ENCODE measurements at regions not wholly inside any gene's neighbourhood (a gene's known extent, or its start where the extent isn't known, plus 50 kb on each side); places are given as distances from the start of the nearest gene placed in this dataset.
"Not testable (repeated sequence)": the region's sequence is repeated elsewhere in the genome, so short reads cannot be mapped to it uniquely, and the experiment has no call there.

DNA sequence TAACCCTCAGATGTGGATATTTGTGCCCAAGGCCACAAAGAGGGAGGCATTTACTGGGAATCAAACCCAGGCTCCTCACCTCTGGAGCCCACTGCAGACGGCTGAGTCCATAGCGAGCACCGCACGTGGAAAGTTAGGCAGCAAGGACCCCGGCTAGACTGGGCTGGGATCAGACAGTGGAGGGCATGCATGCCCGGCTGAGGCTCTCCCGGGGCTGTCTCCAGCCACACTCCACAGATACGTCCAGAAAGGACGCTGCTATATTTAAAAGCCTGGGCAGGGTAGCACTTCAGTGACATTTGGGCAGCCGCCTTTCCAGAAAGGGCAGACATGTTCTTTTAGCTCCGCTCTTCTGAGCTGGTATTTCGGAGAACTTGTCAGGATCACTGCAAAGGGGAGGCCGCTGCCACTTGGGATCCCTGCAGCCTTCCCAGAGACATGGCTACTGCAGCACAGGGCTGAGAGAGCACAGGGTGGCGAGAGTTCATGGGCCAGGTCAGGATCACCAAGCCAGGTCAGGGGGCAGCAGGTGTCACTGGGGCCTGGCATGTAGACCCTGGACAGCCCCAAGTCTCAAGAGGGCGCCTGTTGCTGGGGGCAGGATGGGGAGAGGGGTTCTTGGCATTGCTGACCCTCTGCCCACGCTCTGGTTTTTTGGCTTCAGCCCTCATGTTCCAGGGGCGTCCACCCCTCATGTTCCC lies 121.7 kb downstream of the PHETA1 start:
- DNase-seq = no peak

DNA sequence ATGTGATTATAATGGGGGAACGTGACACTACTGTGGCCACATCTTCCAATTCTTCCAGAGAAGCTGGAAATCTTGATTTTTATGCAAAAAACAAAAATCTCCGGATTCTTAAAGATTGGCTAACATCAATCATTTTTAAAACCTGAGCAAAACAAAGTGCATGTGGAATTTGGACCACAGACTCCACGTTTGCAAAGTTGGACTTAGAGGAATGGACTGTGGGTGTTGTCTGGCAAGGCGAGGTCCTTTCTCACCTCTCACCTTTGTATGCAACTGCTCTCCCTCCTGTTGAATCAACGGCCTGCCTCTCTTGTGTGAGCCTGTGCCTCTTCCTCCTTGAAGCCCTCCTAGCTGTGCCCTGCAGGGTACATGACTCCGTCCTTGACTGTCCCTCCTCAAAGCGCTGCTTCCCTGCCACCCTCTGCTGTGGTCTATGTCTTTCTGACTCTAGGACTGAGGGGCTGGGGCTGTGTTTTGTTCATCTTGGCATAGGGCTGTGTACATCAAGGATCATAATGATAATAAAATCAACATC lies 122.4 kb downstream of the PHETA1 start:
- no peak for DNase-seq

DNA sequence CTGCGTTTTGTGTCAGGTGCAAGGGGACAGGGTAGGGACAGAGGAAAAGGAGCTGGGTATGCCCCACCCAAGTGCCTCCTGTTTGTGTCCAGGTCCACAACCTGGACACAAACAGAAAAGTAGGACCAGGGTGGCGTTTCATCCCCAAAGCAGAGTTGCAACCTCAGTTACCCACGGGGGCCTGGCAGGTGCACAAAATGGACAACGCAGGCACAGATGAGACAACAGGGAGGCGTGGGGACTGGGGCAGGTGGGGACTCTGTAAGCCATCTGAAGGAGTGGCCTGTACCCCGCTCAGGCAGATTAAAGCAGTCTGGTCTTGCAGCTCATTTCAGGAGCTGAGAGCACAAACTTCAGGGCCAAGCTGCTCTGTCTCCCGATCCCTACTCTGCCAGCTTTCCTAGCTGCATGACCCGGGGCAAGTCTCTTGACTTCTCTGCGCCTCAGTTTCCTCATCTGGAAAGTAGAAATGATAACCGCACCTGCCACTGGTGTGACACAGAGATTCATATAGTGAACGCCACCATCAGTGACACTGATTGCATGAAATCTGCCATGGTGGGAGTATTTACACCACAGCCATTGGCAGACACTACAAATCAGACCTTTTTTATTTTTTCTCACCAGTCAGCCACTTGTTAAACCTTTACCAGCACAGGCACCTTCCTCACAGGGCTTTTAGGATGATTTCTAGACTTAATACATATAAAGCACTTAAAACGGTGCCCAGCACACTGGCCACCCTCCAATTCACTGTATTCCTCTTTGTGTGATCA lies 123.0 kb downstream of the PHETA1 start:
- DNase-seq = no peak

DNA sequence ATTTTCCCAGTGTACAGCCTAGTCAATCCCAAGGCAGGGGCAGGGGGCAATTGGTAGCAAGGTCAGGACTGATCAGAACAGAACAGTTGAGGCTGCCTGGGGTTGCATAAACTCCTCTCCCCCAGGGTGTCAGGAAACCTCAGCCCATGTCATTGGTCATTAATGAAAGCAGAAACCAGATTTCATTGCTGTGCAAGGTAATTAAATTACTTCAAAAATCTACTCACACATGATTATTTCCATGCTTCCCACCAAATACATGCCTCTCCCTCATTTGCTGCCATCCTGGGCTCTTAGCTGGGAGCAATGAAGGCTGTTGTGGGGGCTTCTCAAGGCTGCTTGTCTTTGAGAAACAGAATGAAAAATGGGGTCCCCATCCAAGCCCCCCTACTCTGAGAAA lies 124.2 kb downstream of the PHETA1 start:
- DNase-seq = no peak

DNA sequence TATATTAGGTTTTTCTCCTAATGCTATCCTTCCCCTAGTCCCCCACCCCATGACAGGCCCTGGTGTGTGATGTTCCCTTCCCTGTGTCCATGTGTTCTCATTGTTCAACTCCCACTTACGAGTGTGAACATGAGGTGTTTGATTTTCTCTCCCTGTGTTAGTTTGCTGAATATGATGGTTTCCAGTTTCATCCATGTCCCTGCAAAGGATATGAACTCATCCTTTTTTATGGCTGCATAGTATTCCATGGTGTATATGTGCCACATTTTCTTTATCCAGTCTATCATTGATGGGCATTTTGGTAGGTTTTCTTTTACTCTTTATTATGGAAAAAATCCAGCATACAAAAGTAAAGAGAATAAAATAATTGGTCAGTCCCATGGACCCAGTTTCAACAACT lies 126.1 kb downstream of the PHETA1 start:
- DNase-seq = not testable (repeated sequence)

DNA sequence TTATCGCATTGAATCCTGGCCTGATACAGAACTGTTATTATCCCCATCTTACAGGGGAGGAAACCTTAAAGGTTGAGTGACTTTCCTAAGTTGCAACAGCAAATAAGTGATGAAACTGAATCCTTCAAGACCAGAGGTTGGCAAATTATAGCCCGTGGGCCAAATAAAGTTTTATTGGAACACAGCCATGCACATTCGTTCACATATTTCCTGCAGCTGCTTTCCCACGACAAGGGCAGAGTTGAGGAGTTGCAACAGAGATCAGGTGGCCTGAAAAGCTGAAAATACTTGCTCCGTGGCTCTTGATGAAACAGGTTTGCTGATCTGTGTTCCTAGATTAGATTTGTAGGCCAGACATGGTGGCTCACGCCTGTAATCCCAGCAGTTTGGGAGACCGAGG lies 126.7 kb downstream of the PHETA1 start:
- DNase-seq = no peak

DNA sequence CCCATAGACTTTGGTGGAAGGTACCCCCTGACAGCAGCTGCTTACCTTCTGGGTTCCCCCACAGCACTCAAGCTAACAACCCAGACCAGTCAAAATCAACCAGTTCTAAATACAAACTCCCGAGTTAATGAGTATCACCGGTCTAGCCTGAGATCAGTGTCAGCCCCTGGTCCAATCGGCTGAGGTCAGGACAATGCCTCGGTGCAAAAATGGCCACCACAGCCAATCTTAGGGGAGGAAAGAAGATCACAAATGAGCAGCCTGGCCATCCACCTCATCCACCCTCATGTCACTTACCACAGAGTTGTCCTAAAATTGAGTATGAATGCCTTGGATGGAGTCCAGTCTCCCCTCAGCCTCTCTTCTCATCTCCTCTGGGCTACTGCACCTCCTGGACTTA lies 128.5 kb downstream of the PHETA1 start:
- no peak for DNase-seq

DNA sequence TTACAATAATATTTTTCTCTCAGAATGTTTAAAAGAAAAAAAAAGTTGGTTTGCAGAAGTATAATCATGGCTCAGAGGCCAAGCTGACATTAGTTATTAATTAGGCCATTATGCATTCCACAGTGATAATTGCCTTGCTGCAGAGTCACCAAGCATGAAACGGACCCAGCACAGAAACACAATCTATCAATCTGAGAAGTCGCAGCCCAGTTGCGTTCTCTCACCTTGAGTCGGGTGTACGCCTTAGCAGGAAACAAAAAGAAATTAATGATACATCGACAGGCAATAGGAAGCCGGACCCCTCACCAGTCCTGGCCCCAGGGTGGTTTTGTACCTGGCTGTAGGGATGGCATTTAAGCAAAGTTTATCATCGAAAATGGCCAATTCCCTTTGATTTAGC lies 129.7 kb downstream of the PHETA1 start:
- DNase-seq = no peak

DNA sequence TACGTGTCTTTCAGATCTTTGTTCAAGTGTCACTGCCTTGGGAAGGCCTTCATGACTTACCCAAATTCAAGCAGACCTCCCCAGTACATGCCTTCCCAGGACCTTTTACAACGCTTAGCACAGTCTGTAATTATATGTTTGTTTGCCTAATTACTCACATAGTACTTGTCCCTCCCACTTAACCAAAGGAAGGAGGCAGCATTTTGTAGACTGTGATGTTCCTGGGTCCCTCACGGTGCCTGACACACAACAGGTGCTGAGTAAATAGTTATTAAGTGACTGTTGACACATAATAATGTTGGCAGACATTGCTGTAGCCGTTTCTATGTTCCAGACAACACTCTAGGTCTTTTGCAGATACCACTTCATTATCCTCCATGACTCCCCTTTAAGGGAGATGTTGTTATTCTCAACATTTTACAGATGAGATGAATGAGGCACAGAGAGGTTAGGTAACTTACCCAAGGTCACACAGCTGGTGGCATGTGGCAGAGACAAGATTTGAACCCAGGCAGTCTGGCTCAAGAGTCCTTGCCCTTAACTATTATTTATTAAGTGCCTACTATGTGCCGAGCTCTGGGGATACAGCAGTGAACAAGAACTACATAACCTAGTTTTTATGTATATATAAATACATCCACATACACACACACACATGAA lies 130.7 kb downstream of the PHETA1 start:
- DNase-seq = no peak

DNA sequence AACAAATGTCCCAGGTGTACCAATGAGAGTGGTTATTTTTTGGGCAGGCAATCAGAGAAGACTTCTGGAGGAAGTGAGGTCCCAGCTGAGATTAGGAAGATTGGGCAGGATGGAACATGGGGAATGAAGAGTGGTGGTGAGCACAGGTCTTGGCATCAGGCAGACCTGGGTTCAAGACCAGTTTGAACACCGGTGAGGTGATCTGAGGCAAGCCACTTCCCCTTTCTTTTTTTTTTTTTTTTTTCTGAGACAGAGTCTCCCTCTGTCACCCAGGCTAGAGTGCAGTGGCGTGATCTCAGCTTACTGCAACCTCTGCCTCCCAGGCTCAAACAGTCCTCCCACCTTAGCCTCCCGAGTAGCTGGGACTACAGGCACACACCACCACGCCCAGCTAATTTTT lies 134.4 kb downstream of the PHETA1 start:
- not testable (repeated sequence) for DNase-seq

DNA sequence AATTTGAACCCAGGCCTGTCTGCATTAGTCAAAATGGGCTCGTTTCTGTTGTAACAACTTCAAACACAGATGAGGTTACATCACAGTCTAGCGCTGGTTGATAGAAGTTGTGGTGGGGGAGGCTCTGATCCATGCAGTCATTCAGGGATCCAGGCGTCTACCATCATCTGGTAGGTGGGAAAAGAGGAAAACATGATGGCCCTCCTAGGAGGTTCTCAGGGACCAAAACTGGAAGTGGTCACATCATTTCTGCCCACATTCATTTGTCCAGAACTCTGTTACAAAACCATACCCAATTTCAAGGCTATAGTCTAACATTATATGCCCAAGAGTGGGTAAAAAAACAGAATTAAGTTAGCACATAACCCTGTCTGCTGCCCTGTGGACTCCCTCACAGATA lies 135.1 kb downstream of the PHETA1 start:
- no peak for DNase-seq

DNA sequence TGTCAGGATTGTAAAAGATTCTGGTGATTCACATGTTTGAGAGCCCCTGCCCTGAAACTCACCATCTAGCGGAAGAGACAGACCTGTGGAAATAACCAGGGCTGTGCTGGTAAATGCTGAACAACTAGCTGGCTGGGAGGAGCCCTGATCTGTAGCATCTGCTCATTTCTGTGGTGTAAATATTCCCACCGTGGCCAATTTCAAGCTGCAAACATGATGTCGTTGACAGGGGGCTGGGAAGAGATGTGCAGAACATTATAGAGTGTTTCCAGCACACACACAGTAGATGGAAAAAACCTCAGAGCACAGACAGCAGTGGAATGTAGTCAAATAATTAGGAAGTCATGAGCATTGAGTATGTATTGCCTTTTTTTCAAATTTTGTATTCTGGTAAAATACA lies 138.2 kb downstream of the PHETA1 start:
- no peak for DNase-seq

DNA sequence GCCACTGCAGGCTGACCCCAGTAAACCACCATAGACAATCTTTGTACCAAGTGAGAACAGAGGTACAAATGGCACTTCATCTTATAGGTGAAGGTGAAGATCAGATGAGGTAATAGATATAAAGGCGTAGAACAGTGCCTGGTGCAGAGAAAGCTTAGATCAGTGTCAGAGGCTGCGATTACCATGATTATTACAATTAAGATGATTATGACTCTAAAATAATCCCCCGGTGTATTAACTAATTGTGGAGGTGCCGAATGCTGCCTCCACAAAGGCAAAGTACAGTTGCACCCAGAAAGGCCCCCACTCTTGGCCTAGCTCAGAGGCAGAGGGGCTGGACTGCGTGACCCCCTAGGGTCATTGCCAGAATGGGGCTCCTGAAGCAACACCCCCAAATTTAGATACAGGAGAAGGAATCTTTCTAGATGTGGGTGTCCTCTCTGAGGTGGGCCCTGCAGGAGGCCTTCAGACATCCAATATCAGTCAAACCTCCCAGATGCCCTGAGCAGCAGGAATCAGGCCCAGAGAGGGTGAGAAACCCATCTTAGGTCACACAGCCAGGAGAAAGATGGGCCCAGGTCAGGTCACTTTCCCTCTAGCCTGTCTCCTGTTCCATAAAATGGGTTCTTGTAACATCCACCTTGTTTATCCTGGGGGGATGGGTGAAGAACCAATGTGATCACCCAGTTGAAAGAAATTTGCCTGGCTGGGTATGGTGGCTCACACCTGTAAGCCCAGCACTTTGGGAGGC lies 139.8 kb downstream of the PHETA1 start:
- no peak for DNase-seq

DNA sequence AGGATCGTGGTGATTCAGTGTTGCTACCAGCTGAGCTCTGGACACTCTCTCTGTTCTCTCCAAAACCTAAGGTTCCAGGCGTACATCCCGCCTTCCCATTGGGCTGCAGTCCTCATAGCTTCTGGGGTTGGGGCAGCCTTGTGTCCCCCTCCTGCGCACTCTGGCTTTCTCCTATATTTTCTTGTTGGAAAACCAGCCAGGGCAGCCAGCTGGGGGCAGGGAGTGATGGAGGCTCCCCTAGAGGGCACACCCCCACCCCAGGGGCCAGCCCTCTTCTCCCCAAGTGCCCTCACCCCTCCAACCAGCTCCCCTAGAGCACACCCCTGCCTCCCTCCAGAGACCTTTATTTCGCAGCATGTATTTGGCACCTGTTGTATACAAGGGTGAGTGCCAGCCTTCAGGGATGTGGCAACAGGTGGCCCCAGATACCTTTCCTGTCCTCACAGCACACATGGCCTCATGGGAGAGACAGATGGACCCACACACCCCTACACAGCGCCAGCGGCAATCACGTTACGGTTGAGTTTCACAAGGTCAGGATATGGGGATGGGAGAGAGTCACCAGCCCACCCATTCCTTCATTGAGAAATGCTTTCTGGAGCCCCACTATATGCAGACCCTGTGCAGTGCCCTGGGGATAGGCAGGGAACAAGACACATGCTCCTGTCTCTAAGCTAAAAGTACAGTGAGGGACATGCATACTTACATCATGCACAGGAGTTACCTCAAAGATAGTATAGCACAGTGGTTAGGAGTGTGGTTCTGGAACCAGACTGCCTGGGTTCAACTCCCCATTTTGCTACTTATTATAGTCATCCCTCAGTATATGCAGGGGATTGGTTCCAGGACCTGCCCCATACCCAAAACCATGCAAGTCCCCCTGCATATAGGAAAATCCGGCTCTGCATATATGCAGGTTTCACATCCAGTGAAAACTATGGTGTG lies 141.1 kb downstream of the PHETA1 start:
- DNase-seq = no peak

DNA sequence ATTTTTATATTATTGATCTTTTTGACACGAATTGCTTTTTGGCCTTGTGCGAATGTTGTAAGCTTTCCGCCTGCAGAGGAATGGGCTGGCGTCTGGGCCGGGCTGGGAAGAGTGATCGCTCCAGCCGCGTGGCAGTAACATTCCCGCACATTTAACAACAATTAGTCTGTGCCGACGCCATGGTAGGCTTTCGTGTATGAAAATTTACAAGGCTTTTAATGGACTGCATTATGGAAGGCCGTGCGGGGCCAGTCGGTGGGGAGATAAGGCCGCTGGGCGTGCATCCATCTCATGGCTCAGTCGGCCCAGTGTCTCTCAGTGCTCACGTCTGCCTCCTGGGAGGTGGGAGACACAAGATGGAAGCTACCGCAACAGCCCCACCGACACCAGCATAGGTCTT lies 142.2 kb downstream of the PHETA1 start:
- DNase-seq = no peak

DNA sequence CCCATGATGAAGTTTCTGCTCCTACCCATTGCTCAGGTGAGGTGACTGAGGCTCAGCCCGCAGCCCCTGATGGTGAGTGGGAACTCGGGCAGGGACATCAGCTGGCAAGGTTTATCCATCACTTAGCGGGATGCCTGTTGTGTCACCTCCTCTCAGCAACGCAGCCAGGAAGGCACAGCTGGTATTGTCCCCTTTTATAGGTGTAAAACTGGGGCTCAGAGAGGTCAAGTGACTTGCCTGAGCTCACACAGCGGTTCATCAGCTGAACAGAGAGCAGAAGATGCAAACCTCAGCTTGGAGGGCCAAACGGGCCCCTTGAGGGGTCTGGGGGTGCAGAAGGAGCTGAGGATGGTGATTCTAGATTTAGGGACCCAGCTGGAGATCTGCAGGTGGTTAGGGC lies 143.6 kb downstream of the PHETA1 start:
- no peak for DNase-seq

DNA sequence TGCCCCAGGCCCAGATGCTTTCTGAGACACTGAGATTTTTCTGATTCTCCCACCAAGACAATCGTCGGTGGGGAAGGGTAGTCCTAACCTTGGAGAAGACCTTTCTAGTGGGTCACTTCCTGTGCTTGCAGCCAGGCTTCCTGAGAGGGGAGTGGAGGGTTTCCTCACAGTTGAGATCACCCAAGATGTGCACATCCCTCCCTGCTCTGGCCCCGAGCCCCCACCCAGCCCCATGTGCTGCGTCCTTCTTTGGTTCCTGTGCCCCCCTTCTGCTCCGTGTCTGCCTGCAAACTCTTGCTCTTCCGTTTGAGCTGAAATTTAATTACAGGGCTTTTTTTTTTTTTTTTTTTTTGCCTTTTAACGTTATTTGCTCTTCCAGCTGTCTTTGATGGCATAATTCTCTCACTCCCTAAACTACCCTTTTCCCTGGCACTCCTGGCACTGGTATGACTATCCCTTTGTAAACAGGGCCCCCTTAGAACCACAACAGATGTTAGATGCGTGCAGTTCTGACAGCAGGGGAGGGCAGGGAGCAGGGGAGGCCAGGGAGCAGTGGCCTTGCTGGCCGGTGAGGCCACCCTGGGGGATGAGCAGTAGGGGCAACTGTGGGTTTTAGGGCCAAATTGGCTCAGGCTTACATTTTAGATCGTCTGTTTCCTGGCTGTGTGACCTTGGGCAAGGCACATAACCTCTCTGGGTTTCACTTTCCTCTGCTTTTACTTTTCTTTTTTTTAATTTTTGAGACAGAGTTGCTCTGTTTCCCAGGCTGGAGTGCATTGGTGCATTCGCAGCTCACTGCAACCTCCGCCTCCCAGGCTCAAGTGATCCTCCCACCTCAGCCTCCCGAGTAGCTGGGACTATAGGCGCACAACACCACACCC lies 144.5 kb downstream of the PHETA1 start:
- no peak for DNase-seq

DNA sequence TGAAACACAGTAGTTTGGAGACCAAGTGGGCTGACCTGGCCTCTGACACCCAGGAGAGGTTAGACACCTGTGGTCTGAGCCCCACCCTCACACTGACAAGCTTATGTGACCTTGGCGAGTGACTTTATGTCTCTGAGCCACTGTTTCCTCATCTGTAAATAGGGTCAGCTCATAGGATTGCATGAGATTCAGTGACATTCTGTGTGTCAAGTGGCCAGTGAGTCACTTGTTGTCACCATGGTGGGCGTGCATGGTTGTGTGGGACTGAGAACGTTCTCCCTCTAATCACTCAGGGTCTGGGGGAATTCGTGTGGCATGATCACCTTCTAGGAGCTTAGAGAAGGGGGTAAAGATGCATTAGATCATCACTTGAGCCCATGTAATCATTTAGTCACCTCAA lies 146.4 kb downstream of the PHETA1 start:
- no peak for DNase-seq

DNA sequence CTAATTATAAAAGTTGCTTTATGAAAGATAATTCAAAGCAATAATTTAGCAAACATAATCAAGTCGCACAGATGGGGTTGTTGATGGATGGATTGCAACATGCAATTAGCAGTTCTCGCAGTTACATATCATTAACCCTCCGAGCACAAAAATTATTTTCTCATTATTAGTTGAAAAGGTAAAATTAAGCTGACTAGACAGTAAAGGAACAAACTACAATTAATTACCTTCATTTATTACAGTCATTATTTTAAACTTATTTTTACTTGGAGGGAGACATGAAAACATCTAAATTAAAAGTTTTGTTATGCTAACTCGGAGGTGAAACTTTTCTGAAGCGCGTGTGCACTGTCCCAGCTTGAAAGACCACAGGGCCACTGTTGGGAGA lies 146.9 kb downstream of the PHETA1 start:
- DNase-seq = no peak

DNA sequence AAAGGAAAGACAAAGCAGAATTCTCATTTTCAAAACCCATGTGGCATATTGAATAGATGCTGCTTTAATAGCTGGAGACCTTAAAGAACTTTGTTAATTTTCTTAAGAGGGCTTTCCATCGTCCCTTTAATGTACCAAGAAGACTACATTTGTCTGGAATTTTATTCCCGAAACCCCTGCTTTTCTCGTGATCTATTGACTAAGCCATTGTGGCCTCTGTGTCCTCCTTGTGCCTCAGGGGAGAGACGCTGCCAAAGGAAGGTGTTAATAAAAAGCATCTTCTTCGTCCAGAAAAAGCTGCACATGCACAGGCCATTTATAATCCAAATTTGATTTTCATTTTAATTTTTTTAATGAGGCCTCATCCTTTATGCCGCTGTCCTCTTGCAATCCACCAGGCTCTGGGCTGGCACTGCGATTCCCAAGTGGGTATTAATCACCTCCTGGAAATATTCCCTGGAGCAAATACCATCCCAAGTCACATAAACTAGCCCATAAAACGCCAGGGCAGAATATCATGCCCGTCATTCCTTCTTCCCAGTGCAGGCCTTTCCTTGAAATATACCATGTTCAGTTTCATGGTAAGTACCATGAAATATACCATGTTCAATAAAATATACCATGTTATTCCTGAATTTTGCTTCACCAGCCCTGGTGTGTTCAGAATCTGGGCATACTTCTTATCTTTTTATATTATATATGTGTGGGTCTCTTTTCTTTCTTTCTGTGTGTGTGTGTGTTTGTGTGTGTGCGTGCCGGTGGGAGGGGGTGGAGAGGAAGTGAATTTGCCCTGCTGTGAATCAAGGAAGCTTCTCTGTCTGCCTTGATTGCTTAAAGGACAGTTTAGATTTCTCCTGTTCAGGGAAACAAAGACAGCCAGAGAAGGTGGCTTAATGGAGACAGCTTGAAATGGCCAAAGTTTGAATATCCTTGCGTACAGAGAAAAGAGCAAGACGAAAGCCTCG lies 147.6 kb downstream of the PHETA1 start:
- DNase-seq = no peak

Data from SW 1271 (cell line).